ENCODE measurements at regions not wholly inside any gene's neighbourhood (a gene's known extent, or its start where the extent isn't known, plus 50 kb on each side); places are given as distances from the start of the nearest gene placed in this dataset.

DNA sequence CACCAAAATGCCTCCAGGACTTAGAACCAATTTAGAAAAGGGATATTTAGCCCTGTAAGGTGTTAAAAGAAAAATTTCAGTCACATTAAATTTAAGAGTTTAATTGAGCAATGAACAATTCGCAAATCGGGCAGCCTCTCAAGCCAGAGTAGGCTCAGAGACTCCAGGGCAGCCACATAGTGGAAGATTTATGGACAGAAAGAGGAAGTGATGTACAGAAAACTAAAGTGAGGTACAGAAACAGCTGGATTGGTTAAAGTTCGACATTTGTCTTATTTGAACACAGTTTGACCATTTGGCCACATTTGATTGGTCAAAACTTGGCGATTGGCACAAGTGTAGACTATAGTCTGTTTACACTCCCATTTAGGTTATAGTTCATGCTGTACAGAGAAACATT, 525.9 kb upstream of the ZNF608 start:
- no peak overlapping the region for H3K4me3 ChIP-seq (ENCODE audit: low read depth, low read length)
- DNase-seq (ENCODE audit: low read depth), result no peak
- TF ChIP-seq, protein P1, sequence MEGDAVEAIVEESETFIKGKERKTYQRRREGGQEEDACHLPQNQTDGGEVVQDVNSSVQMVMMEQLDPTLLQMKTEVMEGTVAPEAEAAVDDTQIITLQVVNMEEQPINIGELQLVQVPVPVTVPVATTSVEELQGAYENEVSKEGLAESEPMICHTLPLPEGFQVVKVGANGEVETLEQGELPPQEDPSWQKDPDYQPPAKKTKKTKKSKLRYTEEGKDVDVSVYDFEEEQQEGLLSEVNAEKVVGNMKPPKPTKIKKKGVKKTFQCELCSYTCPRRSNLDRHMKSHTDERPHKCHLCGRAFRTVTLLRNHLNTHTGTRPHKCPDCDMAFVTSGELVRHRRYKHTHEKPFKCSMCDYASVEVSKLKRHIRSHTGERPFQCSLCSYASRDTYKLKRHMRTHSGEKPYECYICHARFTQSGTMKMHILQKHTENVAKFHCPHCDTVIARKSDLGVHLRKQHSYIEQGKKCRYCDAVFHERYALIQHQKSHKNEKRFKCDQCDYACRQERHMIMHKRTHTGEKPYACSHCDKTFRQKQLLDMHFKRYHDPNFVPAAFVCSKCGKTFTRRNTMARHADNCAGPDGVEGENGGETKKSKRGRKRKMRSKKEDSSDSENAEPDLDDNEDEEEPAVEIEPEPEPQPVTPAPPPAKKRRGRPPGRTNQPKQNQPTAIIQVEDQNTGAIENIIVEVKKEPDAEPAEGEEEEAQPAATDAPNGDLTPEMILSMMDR (IDR thresholded peaks at IDR 0.05; ENCODE audit: insufficient read depth, low read length), result no peak

DNA sequence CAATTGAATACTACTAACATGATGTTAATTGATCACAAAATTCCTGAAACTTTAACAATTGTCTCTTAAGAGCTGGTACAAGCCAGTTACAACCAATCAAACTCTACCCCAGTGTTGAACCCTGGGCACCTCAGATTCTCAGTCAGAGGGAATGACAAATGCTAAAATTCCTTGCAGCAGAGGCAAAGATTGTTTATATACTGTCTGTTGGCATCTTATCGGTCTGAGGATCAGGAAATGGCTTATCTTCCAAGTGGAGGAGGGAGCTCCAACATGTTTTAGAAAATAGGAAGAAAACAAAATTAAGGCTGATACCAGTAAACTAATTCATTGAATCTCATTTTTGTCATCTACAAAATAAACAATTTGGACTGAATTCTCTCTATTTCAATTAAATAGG, 527.8 kb upstream of the ZNF608 start:
- DNase-seq (ENCODE audit: low read depth), result no peak
- no peak overlapping the region for H3K4me3 ChIP-seq (ENCODE audit: low read depth, low read length)
- TF ChIP-seq, protein P1 (IDR thresholded peaks at IDR 0.05; ENCODE audit: insufficient read depth, low read length), result no peak

DNA sequence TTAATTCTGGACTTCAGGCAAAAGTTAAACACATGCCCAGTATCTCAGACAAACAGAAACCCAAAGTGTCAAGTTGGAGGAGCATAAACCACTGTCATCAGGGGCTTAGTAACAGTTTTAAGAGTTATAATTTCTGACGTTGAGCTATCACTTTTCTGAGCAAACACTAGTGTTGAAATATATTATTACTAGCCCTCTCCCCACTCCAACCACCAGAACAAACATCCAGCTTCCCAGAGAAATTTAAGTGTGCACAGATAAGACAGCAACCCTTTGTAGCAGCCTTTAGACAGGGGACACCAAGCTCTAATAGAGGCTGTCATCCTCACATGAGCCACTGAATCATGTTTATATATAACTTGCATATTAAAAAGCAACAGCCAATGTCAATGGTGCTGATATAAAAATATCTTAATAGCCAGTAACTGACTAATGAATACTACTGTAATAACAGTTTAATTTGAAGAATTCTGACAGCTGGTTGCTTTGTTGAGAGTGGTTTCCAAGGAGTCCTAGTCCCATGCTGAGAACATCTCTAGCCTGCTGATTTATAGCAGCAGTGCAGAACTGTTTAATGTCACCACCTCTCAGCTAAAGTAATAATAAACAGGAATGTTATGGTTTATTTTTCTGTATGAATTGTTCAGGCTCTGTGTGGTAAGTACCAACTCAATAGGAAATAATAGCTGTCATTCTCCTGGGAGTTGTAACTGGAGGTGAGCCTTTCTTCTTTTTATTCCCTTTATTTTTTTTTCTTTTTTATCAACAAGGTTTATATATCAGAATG, 528.7 kb upstream of the ZNF608 start:
- DNase-seq (ENCODE audit: low read depth), result peak; percentile 51
- TF ChIP-seq, protein P1 (IDR thresholded peaks at IDR 0.05; ENCODE audit: insufficient read depth, low read length), result no peak
- no peak overlapping the region for H3K4me3 ChIP-seq (ENCODE audit: low read depth, low read length)

DNA sequence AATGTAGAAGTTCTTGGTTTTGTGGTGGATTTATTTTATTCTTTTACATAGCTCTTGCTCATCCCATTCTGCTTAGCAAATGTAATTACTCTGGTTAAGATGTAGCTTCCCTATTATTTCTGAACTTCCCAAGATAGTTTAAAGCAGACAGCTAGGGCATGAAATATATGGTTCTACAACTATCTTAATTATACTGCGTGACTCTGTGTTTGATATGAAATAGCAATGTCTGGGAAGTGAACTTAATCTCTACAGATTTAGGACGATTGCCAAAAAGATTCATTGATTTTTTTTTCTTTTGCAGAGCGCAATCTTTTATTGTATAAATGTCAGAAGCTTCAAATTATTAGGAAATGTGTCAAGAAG, 529.3 kb upstream of the ZNF608 start:
- TF ChIP-seq, protein P1 (IDR thresholded peaks at IDR 0.05; ENCODE audit: insufficient read depth, low read length), result no peak
- DNase-seq (ENCODE audit: low read depth), result no peak

DNA sequence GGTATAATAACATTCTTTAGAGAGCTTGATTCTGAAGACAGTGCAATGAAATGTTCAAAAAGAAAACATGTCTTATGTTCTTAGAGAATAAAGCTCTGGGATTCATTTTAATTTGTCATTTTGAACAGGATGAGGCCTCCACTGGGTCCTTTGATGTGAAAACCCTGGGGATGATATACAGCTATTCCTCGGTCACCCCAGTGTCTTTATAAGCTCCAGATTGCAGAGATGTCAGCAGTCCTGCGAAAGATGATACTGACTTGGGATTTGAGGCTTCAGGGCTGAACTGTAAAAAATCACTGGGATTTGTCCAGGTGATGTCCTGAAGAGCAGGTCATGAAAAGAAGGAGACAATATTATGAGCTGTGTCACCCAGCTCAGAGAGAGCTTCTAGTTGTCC, 529.7 kb upstream of the ZNF608 start:
- no peak for DNase-seq (ENCODE audit: low read depth)
- H3K4me3 ChIP-seq (ENCODE audit: low read depth, low read length), result no peak overlapping the region
- TF ChIP-seq, protein P1 (IDR thresholded peaks at IDR 0.05; ENCODE audit: insufficient read depth, low read length), result no peak

More for the DNA sequence above, 529.3 kb upstream of the ZNF608 start:
- H3K4me3 ChIP-seq (ENCODE audit: low read depth, low read length), result no peak overlapping the region

DNA sequence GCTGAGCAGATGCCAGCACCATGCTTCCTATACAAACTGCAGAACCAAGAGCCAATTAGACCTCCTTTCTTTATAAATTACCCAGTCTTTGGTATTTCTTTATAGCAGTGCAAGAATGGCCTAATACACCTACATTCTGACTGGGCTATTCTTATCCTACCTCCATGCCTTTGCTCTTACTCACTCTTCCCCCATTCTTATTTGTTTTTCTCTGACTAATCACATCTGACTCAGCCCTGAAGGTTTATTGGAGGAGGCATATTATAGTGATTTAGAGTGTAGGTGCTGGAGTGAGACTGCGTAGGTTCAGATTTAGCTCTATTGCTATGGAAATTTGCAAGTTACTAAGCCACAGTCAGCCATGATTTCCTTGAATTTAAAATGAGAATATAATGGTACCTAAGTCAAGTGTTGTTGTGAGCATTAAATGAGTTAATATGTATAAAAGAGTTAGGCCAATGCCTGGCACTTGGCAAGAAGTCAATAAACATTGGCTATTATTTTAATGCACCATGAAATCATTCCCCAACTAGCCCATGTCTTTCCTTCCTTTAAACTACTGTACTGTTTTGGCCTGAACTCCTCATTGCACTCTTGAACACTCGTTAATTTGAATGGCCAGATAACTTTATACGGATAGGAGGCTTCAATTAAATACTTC, 531.2 kb upstream of the ZNF608 start:
- no peak overlapping the region for H3K4me3 ChIP-seq (ENCODE audit: low read depth, low read length)
- DNase-seq (ENCODE audit: low read depth), result peak; percentile 90
- TF ChIP-seq, protein P1 (IDR thresholded peaks at IDR 0.05; ENCODE audit: insufficient read depth, low read length), result no peak
